ENCODE measurements at regions not wholly inside any gene's neighbourhood (a gene's known extent, or its start where the extent isn't known, plus 50 kb on each side); places are given as distances from the start of the nearest gene placed in this dataset.
"Not testable (repeated sequence)": the region's sequence is repeated elsewhere in the genome, so short reads cannot be mapped to it uniquely, and the experiment has no call there.

DNA sequence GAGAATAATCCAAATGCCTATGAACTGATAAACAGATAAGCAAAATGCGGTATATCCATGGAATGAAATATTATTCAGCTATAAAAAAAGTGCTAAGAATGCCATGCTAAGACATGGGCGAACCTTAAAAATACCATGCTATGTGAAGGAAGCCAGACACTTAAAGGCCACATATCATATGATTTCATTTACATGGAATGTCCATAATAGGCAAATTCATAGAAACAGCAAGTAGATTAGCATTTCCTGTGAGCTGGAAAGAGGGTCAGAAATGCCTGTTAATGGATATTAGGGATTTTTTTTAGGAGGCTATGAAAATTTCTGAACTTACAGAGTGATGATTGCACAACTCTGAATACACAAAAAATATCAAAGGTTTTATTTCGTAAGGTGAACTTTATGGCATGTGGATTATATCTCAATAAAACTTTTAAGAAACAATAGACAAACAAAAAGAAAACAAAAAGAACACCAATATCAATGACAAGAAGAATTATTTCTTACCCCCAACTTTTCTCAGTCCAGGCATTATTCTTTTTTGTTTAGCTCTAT lies 1207.7 kb downstream of the SUCLG1 start:
- Histone ChIP-seq H3K36me3 (ENCODE audit: control insufficient read depth, insufficient read depth, low read length) (no peaks in the 10 kb centered on the region), H3K4me3 (no peak overlapping the region), H3K27ac (ENCODE audit: extremely low read depth, low read depth, low read length) (no peak overlapping the region), H3K9ac (ENCODE audit: insufficient read depth in 1 of 2, low read depth in 2 of 2, low read length in 2 of 2) (no peak overlapping the region), H3K9me1 (ENCODE audit: control insufficient read depth, insufficient read depth, low read length) (no peaks in the 10 kb centered on the region), H3K27me3 (ENCODE audit: control insufficient read depth in 2 of 2, insufficient read depth in 2 of 2, low read length in 2 of 2) (no peaks in the 10 kb centered on the region), H4K20me1 (replicated peaks; ENCODE audit: control insufficient read depth, insufficient read depth, low read length) (no peaks in the 10 kb centered on the region), H3K4me2 (ENCODE audit: insufficient read depth, low read length) (no peak overlapping the region), H3K9me3 (replicated peaks; ENCODE audit: control insufficient read depth, insufficient read depth, low read depth, low read length) (no peaks in the 10 kb centered on the region), H3K79me2 (ENCODE audit: control insufficient read depth, insufficient read depth, low read length) (no peaks in the 10 kb centered on the region), H2AFZ (ENCODE audit: low read depth, low read length) (no peak overlapping the region), H3K4me1 (replicated peaks in 1 of 2; ENCODE audit: control insufficient read depth in 2 of 2, insufficient read depth in 2 of 2, low read length in 2 of 2) (no peaks in the 10 kb centered on the region)
- BruUV-seq (replicated peaks), result no TSS peak
- 0% methylated on average over 3 of the region's 3 CpGs for WGBS (ENCODE audit: insufficient coverage, low coverage, missing lambda C conversion rate)
- DNase-seq (ENCODE audit: extremely low read depth in 1 of 4, low spot score in 3 of 4) (no peak), ATAC-seq (no peak), FAIRE-seq (no peak)
- ChIA-PET POLR2A (no interaction called here), CTCF (ENCODE audit: low intra/inter-chr PET ratio) (no interaction called here)
- TF ChIP-seq, protein P1, sequence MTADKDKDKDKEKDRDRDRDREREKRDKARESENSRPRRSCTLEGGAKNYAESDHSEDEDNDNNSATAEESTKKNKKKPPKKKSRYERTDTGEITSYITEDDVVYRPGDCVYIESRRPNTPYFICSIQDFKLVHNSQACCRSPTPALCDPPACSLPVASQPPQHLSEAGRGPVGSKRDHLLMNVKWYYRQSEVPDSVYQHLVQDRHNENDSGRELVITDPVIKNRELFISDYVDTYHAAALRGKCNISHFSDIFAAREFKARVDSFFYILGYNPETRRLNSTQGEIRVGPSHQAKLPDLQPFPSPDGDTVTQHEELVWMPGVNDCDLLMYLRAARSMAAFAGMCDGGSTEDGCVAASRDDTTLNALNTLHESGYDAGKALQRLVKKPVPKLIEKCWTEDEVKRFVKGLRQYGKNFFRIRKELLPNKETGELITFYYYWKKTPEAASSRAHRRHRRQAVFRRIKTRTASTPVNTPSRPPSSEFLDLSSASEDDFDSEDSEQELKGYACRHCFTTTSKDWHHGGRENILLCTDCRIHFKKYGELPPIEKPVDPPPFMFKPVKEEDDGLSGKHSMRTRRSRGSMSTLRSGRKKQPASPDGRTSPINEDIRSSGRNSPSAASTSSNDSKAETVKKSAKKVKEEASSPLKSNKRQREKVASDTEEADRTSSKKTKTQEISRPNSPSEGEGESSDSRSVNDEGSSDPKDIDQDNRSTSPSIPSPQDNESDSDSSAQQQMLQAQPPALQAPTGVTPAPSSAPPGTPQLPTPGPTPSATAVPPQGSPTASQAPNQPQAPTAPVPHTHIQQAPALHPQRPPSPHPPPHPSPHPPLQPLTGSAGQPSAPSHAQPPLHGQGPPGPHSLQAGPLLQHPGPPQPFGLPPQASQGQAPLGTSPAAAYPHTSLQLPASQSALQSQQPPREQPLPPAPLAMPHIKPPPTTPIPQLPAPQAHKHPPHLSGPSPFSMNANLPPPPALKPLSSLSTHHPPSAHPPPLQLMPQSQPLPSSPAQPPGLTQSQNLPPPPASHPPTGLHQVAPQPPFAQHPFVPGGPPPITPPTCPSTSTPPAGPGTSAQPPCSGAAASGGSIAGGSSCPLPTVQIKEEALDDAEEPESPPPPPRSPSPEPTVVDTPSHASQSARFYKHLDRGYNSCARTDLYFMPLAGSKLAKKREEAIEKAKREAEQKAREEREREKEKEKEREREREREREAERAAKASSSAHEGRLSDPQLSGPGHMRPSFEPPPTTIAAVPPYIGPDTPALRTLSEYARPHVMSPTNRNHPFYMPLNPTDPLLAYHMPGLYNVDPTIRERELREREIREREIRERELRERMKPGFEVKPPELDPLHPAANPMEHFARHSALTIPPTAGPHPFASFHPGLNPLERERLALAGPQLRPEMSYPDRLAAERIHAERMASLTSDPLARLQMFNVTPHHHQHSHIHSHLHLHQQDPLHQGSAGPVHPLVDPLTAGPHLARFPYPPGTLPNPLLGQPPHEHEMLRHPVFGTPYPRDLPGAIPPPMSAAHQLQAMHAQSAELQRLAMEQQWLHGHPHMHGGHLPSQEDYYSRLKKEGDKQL (CRISPR knock-in tag; IDR thresholded peaks at IDR 0.05; ENCODE audit: borderline replicate concordance), result no peak
- TF ChIP-seq CEBPG (CRISPR knock-in tag; IDR thresholded peaks at IDR 0.05), result no peak
- peak in 1 of 2 experiments; percentile 17; a peak in 1 of 4 replicates for TF ChIP-seq CEBPG (tag; conservative IDR thresholded peaks at IDR 0.05 in 1 of 2, IDR thresholded peaks at IDR 0.05 in 1 of 2)
- in situ Hi-C loops (cut with MboI) (no loop called here), intact Hi-C loops (cut with micrococcal nuclease) (no loop called here)

DNA sequence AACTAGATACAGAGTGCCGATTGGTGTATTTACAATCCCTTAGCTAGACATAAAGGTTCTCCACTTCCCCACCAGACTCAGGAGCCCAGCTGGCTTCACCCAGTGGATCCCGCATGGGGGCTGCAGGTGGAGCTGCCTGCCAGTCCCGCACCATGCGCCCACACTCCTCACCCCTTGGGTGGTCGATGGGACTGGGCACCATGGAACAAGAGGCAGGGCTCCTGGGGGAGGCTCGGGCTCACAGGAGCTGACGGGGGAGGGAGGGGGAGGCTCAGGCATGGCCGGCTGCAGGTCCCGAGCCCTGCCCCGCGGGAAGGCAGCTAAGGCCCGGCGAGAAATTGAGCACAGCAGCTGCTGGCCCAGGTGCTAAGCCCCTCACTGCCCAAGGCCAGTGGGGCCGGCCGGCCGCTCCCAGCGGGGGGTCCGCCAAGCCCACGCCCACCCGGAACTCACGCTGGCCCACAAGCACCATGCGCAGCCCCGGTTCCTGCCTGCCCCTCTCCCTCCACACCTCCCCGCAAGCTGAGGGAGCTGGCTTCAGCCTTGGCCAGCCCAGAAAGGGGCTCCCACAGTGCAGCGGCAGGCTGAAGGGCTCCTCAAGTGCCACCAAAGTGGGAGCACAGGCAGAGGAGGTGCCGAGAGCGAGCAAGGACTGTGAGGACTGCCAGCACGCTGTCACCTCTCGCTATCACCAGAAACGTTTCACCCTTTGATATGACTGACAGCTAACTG lies 1213.1 kb downstream of the SUCLG1 start:
- CTCF ChIA-PET (ENCODE audit: low intra/inter-chr PET ratio); H3K36me3 ChIP-seq (ENCODE audit: control insufficient read depth, insufficient read depth, low read length); H3K9me1 ChIP-seq (ENCODE audit: control insufficient read depth, insufficient read depth, low read length); H3K9ac ChIP-seq (ENCODE audit: insufficient read depth in 1 of 2, low read depth in 2 of 2, low read length in 2 of 2); POLR2A ChIA-PET; ATAC-seq; H3K27ac ChIP-seq (ENCODE audit: extremely low read depth, low read depth, low read length); BruUV-seq (replicated peaks); intact Hi-C loops (cut with micrococcal nuclease); H3K4me1 ChIP-seq (replicated peaks in 1 of 2; ENCODE audit: control insufficient read depth in 2 of 2, insufficient read depth in 2 of 2, low read length in 2 of 2); H3K4me3 ChIP-seq; H2AFZ ChIP-seq (ENCODE audit: low read depth, low read length); H3K4me2 ChIP-seq (ENCODE audit: insufficient read depth, low read length); H3K9me3 ChIP-seq (replicated peaks; ENCODE audit: control insufficient read depth, insufficient read depth, low read depth, low read length); H3K79me2 ChIP-seq (ENCODE audit: control insufficient read depth, insufficient read depth, low read length); DNase-seq (ENCODE audit: extremely low read depth in 1 of 4, low spot score in 3 of 4); H4K20me1 ChIP-seq (replicated peaks; ENCODE audit: control insufficient read depth, insufficient read depth, low read length); in situ Hi-C loops (cut with MboI); FAIRE-seq; H3K27me3 ChIP-seq (ENCODE audit: control insufficient read depth in 2 of 2, insufficient read depth in 2 of 2, low read length in 2 of 2): not testable (repeated sequence)
- 1% methylated on average over 10 of the region's 30 CpGs for WGBS (ENCODE audit: insufficient coverage, low coverage, missing lambda C conversion rate)
